HG03095 (cell line): ENCODE measurements at regions not wholly inside any gene's neighbourhood (a gene's known extent, or its start where the extent isn't known, plus 50 kb on each side); places are given as distances from the start of the nearest gene placed in this dataset.
"Not testable (repeated sequence)": the region's sequence is repeated elsewhere in the genome, so short reads cannot be mapped to it uniquely, and the experiment has no call there.

Experiments
- ATAC-seq: cut with Tn5 transposase; IDR thresholded peaks from one replicate; pipeline ENCODE4 v1.9.1; 2021; ENCODE audit warnings: moderate library complexity; ENCODE audit not compliant: unreplicated experiment

DNA sequence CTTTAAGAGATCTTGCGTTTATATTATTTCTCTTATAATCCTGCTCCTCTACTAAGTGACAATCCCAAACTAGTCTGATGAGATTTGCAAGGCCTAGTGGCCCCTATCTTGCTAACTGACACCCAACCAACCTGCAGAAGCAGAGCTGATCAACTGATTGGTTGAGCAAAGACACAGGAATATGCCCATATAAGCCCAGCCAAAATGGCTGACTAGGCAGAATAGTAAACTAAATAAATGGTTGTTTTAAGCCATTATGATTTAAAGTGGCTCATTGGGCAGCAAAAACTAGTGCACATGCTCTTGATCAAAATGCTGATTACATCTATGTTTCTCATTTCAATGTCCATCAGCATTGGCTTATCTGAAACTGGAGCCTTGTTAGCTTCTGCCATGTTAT, 238.0 kb upstream of the PDE4D start:
- no peak for ATAC-seq

DNA sequence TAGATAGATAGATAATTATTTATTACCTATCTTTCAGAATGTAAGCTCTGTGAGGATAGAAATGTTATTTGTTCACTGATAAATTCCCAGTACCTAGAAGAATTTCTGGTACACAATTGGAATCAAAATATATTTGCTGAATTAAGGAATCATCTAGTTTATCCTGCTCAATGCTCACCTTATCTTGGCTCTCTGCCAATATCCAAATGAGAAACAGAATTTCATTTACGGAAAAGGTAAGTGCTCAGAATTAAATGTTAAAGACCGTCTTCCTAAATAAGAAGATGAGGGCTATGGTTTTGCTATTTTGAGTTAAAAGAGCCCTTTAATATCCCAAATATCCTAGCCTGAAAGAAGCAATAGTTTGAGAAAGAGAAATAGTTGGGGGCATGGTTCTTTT, 232.1 kb upstream of the PDE4D start:
- ATAC-seq: no peak

DNA sequence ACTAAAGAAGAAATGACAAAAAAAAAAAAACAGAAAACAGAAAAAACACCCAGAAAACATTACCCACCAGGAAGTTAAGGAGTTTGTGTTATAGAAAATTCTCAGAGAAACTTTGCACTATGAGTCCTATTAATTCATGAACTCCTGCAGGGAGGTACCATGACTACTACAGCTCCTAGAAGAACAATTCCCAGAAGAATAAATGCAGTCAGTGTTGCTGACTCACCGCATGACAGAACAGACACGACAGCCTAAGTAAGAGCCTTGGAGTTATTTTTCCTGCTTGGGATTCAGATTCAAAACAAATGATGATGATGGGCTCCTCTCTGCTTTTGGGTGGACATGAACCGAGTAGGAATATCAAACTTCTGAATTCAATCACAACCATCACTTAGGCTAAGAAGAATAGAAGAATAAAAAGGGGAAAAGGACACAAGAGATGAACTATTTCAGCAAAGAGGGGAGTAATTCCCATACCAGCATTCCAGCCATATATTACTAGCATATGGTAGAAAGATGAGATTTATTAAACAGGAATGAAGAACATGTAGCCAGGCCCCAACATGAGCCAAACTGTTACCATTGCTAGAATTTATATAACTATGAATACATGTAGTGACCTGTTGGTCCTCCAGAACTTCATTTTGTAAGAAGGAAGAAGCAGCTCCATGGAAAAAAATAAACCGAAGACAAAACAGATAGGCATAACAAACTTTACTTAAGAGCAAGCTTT, 209.6 kb upstream of the PDE4D start:
- ATAC-seq: no peak

DNA sequence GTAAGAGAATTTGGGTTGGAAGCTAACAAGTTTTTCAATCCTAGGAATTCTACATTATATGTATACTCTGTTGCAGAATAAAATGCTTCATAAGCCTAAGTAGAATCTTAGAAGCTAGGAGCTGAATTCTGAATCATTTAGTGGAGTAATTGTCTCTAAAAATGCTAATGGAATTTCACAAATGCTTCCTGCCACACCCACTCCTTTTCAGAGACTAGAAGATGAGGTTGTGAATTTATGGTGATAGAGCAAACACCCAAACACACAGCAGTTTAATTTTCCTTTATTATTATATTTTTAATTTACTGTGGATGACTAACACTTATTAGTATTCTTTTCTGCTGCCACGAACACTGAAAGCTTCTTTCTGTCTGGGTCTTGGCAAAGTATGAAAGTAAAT, 208.0 kb upstream of the PDE4D start:
- ATAC-seq: no peak

DNA sequence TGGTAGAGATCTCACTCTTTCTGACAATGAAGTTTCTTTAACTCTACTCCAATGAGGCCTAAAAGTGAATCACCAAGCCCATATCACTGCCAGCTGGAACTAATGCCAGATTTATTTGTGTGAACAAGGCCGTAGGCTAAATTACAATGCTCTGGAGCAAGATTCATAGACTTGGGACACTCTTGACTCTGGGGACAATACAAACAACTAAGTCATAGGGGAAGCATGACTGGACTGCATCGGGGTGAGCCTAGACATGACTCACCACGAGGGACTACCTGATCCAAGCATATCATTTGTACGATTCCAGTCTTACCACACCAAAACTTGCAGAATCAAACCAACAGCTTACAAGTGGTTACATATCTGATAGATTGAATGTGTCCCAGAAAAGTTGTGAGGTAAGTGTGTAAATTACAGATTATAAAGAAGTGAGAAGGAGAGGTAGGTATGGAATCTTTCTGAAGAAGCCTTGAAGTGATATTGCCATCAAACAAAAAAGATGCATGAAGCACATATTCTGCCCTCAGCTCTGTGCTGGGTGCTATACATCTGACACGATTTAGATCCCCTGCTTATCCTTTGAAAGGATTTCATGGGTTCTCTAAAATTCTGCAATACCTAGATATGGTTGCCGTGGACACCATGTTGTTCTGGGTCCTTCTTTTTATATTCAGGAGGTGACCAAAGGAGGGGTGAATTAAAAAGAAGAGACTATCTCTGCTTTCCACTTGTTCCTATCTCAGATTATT, 199.3 kb upstream of the PDE4D start:
- no peak for ATAC-seq

DNA sequence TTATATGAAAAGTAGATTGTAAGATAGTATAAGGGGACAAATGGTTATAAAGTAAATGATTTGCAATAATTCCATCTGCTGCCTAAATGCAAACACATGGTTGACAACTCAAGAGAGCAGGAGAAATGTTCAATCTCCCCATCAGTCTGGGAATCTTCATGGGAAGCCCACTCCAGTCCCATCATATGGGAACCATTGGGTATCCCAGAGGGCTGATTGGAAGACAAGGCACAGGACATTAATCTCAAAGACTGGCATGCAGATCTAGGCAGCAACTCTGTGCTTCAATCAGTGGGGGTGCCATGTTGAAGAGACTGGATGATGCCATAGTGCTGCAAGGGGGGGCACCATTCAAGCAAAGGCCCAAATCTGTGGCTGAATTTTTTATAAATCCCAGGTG, 193.1 kb upstream of the PDE4D start:
- ATAC-seq: no peak

DNA sequence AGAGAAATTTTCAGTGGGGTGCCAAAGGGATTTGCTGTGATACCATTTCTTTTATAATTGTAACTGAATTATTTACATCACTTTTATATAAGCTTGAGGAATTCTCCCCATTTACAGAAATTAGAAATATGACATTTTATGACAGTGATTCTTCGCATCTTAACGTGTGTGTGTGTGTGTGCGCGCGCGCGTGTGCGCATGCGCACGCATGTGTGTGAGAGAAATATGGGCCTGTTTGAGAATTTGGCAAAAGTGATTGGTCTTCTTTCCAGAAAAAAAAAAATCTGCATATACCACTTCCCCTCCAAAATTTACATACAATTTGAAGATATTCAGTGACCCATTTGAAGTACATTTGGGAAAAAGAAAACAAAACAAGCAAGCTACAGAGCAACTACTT, 190.7 kb upstream of the PDE4D start:
- ATAC-seq: no peak

DNA sequence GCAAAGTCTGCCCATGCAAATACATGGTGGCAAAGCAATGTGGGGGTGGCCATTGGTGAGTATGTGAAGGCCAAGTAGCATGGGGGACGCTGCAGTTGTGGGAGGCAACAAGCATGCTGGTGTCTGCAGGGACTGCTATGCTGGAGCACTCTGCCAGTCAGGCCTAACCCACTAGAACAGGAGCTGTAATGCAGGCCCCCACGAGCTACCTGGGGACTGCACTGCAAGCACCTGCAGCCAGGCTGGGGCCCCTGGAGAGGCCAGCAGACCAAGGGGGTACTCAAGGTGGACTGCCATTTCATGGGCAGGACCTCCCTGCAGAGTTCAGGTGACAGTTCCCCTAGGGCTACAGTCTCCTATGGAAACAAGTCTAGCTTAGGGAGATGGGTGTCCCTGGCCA, 183.8 kb upstream of the PDE4D start:
- no peak for ATAC-seq

DNA sequence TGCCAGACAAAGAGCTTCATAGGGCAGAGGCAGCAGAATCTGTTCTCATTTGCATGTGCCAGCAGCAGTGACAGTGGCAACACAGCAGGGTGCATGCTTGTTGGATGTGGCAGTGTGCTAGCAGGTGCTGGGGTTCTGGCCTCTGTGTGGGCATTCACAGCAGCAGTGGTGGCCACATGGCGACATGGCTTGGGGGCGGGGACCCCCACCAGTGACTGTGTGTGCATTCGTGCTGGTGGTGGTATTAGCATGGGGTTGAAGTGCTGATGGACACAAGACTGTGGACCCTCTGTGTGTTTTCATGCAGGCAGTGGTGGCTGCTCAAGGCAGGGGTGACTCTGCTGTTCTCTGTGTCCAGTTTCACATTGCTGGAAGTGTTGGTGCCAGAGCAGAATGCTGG, 183.2 kb upstream of the PDE4D start:
- ATAC-seq: no peak

DNA sequence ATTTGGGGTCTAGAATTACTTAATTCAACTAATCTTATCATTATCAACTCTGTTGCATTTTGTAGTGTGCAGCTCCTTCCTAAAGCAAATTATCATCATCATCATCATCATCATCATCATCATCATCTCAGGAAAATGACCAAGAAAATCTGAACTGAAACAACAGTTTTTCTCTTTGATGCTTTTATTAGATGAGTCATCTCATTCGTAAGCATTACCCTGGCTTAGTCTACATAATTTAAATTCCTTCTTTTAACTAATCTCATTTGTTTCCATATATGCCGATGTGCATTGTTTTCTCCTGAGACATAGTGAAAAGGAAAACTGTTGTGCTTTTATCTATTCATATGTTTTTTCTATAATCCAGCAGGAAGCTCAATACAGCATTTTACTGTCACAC, 173.0 kb upstream of the PDE4D start:
- no peak for ATAC-seq

DNA sequence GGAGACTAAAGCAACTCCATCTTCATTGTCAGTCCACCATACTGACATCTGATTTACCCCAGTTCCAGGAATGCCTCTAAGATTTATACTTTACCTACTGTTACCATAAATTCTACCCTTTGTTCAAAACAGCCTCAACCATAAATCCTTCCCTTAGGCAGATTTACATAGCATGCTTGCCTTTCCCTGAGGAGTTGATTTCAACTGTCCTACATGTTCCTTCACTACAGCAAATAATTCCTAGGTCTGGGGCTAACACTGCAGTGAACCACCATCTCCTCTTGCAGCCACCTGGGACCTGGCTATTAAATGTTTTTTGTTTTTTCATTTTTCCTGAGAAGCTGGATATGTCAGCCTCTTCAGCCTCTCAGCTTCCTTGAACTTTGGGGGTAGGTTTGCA, 166.9 kb upstream of the PDE4D start:
- no peak for ATAC-seq

DNA sequence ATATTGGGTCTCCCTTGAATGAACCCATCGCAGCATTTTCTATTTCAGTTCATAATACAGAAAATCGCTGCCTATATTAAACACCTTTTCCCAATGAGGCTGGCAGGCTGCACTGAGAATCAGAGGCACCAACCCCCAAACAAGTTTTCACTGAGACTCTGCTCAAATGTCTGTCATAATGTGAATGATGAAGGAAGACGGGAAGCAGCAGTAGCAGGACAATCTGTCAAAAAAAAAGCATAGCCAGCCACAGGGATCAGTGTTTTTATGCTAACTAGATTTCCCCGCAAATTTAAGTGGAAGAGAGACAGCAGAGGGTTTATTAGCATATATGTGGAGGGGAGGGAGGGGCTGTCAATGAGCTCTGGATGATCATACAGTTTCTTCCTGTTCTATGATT, 162.7 kb upstream of the PDE4D start:
- no peak for ATAC-seq

DNA sequence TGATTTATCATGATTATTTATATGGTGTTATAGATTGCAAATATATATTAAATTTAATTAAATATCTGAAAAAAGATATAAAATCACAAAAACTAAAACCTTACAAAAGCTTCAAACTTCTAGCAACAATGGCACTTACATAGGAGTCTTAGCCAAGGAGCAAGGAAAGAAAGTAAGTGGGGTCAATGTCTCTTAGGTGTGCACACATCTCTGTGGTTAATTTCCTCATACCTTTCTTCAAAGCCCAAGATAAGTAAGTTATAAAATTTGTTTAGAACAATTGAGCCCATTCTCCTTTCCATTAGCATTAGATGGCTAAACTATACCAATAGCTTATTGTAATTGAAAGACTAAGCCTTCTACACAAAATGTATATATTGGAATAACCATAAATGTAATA, 161.6 kb upstream of the PDE4D start:
- ATAC-seq: no peak

DNA sequence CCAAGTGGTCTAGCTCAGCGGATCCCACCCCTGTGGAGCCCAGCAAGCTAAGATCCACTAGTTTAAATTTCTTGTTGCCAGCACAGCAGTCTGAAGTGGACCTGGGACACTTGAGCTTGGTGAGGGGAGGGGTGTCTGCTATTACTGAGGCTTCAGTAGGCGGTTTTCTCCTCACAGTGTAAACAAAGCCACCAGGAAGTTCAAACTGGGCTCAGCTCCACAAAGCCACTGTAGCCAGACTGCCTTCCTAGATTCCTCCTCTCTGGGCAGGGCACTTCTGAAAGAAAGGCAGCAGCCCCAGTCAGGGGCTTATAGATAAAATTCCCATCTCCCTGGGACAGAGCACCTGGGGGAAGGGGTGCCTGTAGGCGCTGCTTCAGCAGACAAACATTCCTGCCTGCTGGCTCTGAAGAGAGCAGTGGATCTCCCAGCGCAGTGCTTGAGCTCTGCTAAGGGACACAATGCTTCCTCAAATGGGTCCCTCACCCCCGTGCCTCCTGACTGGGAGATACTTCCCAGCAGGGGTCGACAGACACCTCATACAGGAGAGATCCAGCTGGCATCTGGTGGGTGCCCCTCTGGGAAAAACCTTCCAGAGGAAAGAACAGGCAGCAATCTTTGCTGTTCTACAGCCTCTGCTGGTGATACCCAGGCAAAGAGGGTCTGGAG, 148.6 kb upstream of the PDE4D start:
- ATAC-seq: not testable (repeated sequence)

DNA sequence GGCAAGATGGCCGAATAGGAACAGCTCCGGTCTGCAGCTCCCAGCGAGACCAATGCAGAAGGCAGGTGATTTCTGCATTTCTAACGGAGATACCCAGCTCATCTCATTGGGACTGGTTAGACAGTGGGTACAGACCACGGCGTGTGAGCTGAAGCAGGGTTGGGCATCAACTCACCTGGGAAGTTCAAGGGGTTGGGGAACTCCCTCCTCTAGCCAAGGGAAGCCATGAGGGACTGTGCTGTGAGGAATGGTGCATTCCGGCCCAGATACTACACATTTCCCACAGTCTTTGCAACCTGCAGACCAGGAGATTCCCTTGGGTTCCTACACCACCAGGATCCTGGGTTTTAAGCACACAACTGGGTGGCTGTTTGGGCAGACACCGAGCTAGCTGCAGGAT, 148.0 kb upstream of the PDE4D start:
- not testable (repeated sequence) for ATAC-seq

DNA sequence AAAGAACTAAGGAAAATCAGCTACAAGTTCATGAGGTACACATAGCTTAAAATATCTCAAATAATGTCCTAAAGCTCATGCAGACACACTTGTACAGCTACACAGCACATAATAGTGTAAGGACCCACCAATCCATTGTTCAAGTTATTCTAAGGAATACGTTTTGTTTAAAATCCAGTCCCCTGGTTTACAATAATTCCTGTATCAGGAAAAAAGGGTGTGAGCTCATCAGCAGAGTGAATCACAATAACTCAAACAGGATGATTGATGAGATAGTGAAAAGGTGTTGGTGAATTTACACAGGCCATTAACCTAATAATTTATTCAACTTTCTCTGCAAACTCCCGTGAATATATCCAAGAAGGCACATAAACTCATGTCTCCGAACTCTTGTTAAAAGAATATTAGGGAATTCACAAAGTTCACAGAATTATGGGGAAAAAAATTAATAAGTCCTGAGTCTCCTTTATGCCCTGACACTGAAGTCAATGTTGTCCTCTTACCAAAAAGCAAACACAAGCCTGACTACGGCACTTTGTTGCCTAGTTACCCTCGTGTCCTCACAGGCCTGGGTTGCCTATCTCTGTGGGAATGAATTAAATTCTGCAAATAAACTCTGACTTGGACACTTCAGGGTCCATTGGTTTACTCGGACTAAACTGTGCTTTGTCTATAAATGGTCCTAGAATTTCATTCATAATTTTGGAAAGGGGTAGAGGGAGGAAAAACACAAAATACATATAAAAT, 142.8 kb upstream of the PDE4D start:
- no peak for ATAC-seq

DNA sequence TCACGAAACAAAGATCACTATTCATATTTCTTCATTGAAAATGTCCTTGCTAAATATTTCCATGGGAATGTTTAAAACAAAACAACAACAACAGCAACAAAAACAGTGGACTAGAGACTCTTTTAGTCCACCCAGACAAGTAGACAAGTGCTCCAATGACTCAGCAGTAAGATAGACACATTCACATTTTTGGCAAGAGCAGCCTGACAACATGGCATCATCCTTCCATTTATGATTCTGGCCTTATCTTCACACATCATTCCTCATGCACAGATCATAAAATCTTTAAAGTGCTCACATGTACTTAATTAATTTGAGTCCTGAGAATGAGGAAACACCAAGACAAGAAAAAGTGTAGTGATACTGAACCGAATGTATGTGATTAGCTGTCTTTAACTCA, 132.6 kb upstream of the PDE4D start:
- no peak for ATAC-seq

DNA sequence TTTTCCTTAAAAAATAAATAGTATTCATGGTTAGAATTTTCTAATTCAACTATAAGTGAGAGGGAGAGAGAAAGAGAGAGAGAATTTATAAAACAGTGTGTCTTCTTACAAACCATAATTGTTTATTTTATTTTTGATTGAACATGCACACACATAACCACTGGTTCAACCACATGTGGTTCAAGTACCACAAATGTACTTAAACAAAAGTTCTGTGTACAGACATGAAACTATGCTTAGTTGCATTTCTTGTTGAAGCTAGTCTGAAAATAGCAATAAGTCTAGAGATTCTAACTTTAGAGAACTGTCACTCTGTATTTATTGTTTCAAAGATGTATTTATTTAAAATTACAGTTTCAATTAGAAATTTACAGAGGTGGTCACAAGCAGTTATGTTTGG, 130.6 kb upstream of the PDE4D start:
- no peak for ATAC-seq

DNA sequence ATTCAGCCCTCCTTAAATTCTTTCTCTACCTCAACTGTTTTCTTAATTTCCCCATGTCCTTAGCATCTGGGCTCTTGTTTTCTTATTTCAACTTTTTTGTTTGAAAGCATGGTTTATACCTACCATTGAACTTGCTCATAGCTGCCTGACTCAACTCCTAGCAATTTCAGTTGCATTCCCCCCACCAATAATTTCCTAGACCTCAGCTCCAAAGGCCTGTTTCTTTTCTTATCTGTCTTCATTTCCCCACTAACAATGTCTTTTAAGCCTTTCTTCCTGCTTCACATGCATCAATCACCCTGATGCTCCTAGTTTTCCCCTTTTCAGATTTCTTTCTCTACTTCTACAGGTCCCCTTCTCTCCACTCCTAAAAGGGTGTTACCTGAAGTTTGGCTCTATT, 129.7 kb upstream of the PDE4D start:
- ATAC-seq: no peak

DNA sequence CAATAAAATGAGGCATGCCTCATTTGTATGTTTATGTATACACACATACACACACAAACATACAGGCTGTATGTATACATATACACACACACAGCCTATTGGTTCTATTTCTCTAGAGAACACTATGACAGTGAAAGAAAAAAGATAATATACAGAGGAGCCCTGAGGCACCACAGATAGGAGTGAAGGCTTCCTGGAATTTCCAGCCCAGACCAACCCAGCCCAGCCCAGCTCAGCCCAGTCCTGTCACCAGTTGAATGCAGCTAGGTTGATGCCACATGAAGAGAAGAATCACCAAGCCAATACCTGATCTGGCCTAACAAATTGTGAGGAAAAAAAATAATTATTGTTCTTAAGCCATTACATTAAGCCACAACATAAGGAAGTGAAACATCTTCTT, 126.9 kb upstream of the PDE4D start:
- no peak for ATAC-seq

DNA sequence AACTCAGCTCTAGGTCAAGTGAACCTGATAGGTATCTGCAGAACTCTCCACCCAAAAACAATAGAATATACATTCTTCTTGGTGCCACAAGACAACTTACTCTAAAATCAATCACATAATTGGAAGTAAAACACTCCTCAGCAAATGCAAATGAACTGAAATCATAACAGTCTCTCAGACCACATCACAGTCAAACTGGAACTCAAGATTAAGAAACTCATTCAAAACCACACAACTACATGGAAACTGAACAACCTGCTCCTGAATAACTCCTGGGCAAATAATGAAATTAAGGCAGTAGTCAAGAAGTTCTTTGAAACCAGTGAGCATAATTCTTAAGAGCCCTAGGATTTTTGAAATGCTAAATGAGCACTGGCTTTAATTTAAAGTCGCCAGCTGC, 125.4 kb upstream of the PDE4D start:
- not testable (repeated sequence) for ATAC-seq

DNA sequence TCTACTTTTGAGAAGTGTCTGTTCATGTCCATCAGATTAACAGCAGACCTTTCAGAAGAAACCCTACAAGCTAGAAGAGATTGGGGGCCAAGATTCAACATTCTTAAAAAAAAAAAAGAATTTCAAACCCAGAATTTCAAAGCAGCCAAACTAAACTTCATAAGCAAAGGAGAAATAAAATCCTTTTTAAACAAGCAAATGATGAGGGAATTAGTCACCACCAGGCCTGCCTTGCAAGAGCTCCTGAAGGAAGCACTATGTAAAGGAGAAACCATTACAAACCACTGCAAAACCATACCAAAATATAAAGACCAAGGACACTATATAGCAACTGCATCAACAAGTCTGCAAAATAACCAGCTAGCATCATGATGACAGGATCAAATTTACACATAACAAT, 124.6 kb upstream of the PDE4D start:
- ATAC-seq: no peak
